OCI-LY7 (cell line): ENCODE measurements at regions not wholly inside any gene's neighbourhood (a gene's known extent, or its start where the extent isn't known, plus 50 kb on each side); places are given as distances from the start of the nearest gene placed in this dataset.

ENCODE experiments used
- EZH2phosphoT487 ChIP-seq: fragments of 200-600 bp; sonication (generic); IDR thresholded peaks from 2 replicates; pipeline ENCODE4 v1.6.1; 2018; ENCODE audit warnings: low read depth, borderline replicate concordance, mild to moderate bottlenecking, mixed run types, antibody characterized with exemption, low read length, moderate library complexity, mixed read lengths
- TF ChIP-seq, protein P1 (sequence below): fragments of 200-600 bp; sonication (generic); conservative IDR thresholded peaks from 2 replicates; pipeline ENCODE4 v1.5.1; 2014; ENCODE audit warnings: mild to moderate bottlenecking, antibody characterized with exemption, low read length, moderate library complexity, mixed read lengths

DNA sequence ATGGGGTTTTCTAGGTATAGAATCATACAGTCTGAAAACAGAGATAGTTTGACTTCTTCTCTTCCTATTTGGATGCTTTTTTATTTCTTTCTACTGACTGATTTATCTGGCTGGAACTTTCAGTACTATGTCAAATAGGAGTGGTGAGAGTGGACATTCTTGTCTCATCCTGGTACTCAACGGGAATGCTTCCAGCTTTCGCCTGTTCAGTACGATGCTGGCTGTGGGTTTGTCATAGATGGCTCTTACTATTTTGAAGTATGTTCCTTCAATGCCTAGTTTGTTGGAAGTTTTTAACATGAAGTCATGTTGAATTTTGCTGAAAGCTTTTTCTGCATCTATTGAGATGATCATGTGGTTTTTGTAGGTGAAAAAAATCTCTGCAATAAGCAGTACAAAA, 730.4 kb downstream of the PLCL1 start:
- TF ChIP-seq, protein P1, sequence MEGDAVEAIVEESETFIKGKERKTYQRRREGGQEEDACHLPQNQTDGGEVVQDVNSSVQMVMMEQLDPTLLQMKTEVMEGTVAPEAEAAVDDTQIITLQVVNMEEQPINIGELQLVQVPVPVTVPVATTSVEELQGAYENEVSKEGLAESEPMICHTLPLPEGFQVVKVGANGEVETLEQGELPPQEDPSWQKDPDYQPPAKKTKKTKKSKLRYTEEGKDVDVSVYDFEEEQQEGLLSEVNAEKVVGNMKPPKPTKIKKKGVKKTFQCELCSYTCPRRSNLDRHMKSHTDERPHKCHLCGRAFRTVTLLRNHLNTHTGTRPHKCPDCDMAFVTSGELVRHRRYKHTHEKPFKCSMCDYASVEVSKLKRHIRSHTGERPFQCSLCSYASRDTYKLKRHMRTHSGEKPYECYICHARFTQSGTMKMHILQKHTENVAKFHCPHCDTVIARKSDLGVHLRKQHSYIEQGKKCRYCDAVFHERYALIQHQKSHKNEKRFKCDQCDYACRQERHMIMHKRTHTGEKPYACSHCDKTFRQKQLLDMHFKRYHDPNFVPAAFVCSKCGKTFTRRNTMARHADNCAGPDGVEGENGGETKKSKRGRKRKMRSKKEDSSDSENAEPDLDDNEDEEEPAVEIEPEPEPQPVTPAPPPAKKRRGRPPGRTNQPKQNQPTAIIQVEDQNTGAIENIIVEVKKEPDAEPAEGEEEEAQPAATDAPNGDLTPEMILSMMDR, result no peak
- no peak for TF ChIP-seq EZH2phosphoT487
